ENCODE measurements at regions not wholly inside any gene's neighbourhood (a gene's known extent, or its start where the extent isn't known, plus 50 kb on each side); places are given as distances from the start of the nearest gene placed in this dataset.

DNA sequence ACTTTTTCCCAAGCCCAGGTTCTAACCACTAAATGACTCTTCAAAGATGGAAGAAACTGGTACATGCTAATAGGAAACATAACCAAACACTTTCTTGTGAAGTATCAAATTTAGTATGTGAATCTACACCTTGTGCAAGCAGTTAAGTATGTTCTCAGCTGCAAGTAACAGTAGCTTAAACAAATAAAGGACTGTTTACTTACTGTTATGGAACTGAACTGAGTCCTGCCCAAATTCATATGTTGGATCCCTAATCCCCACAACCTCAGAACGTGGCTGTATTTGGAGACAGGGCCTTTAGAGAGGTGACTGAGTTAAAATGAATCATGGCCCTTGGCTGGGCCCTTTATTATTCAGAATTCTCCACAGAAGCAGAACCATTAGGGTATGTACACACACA is 178.7 kb downstream of the KDR start:
- TF ChIP-seq, protein P1, sequence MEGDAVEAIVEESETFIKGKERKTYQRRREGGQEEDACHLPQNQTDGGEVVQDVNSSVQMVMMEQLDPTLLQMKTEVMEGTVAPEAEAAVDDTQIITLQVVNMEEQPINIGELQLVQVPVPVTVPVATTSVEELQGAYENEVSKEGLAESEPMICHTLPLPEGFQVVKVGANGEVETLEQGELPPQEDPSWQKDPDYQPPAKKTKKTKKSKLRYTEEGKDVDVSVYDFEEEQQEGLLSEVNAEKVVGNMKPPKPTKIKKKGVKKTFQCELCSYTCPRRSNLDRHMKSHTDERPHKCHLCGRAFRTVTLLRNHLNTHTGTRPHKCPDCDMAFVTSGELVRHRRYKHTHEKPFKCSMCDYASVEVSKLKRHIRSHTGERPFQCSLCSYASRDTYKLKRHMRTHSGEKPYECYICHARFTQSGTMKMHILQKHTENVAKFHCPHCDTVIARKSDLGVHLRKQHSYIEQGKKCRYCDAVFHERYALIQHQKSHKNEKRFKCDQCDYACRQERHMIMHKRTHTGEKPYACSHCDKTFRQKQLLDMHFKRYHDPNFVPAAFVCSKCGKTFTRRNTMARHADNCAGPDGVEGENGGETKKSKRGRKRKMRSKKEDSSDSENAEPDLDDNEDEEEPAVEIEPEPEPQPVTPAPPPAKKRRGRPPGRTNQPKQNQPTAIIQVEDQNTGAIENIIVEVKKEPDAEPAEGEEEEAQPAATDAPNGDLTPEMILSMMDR (conservative IDR thresholded peaks at IDR 0.05; ENCODE audit: low read depth, low read length): no peak
- TF ChIP-seq EZH2 (IDR thresholded peaks at IDR 0.05; ENCODE audit: low read length, unreplicated experiment) (no peak), EZH2phosphoT487 (IDR thresholded peaks at IDR 0.05; ENCODE audit: borderline replicate concordance, low read length) (no peak)

Data from PC-3 (cell line).